RKO (cell line): ENCODE measurements at regions not wholly inside any gene's neighbourhood (a gene's known extent, or its start where the extent isn't known, plus 50 kb on each side); places are given as distances from the start of the nearest gene placed in this dataset.
"Not testable (repeated sequence)": the region's sequence is repeated elsewhere in the genome, so short reads cannot be mapped to it uniquely, and the experiment has no call there.

ENCODE experiments used
- DNase-seq: peaks from one replicate; pipeline ENCODE4 v3.0.0-alpha.2; 2016; ENCODE audit warnings: low spot score

DNA sequence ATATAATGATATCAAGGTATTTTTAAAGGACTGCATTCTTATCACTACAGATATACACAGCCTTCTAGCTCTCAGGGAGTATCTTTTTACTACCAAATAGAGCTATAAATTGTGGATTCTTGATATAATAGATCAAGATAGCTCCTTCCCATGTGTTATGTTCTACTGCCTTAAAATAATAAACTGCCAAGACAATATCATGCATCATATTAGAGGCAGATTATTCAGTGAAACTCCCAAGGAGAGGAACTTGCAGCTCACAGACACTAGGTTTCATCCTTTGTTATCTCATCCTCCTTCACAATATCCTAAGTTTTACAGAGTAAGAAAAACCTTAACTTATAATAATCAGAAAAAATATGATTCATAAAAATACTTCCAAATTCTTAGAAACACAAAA lies 802.8 kb downstream of the DIAPH3 start:
- no peak for DNase-seq

DNA sequence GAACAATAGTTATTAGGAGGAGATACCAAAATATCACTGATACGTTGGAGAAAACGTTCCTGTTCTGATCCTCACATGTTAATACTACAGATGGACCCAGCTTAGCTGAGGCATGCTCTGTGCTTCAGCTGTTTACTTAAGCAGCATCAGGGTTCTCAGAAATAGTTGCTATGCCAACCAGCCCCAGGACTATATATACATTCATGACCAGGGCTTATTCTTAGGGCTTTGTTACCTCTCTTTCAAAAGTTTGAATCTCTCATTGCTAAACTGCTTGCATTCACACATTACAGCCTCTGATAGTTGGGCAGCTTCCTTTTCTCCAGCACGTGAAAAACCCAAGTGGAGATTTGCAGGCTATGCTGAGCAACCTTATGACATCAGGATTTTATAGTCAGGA lies 800.4 kb downstream of the DIAPH3 start:
- DNase-seq: no peak

DNA sequence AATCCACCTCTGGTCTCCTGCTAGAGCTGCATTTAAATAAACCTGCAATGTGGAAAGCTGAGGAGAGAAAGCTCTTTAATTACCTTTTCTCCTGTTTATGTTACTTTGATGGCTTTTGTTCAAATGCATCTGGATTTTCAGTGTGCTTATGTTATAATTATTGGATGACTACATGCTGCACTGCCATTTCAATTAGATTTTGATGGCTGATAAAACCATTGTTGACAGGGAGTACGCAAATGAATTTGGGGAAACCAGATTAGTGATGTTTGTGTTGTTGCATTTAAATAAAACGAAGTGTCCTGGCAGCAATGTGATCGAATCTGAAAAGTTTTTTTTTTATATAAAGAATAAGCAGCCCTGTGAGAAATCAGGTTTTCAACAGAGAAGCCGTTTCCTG lies 799.8 kb downstream of the DIAPH3 start:
- DNase-seq: no peak

DNA sequence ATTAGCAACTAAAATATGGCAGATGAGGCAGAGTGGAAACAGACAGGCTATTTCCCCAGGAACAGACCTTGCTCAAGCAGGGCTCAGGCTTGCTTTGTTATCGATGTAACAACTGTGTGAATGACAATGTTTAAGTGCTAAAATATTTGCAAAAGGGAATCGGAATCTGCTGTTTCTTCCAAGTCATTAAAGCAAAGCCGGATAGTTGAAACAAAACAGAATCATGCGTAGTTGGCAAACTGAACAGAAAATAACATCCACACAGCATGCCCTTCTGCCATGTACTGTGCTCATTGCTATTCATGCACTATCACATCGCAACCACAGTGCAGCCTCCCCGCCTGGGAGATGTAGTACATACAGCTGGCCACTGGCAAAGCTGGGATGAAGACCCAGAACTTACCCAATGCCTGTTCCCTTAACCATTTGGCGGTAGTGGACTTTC lies 799.1 kb downstream of the DIAPH3 start:
- DNase-seq: no peak

DNA sequence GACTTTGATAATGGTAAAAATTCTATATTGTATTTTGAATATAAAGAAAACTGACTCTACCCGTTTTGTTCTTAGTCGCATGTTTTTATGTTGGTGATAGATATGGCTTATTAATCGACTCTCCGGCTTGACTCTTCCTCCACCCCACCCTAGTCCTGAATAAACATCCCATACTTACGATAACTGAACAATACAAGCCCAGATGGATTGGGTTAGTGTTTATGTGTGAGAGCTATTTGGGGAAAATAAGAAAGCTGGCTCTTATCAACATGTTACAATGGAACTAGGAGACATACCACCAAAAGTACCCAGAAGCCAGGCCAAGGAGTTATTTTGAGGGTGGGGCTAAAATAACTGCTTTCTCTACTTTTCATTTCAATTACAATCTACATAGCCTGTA lies 796.3 kb downstream of the DIAPH3 start:
- DNase-seq: no peak

DNA sequence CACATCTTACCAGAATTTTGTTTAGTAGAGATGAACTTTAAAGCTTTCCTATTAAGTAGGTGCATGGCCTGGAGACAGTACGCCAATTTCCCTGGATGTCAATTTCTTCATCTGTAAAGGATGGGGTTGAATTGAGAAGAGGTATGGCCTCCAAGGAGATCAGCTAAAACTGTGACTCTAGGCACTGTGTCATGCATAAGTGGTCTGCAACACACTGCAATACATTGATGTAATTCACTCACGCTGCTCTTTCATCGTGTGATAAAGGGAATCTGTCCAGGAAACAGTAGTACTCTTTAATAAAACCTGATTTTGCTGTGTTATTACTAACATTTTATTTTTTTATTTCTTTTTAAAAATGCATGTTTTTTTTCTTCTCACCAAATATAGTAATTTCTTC lies 795.8 kb downstream of the DIAPH3 start:
- no peak for DNase-seq

DNA sequence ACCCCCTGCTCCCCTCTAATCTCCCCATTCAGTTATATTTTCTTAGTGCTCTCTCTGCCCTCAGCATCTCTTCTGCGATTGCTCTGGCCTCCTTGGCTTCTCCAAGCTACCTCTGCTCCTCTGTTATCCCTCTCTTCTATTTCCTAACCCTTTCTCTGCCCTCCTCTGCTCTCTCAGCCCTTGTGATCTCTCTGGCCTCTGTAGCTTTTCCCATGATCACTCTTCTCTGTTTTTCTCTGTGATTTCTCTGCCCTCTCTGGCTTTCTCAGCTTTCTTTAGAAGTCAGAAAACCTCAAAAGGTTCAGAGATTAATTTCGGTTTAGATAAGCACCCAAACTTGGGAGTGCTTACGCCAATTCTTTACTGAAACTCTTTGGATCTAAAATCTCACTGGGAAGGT lies 795.0 kb downstream of the DIAPH3 start:
- DNase-seq: no peak

DNA sequence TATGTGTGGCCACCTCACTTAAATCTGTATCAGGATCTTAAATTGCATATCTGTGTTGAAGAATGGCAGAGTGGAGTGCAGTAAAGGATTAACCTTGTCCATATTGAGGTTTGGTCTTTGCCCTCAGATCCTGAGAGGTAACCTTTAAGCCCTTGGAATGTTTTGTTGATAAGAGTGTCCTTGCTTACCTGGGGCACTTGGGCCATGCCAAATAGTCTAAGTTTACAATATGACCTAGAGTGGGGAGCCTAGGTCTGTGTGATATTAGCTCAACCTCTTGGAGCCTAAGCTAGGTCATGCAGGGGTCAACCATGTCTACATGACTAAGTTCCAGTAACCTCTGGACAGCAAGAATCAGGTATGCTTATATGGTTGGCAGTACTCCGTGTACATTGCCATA lies 792.5 kb downstream of the DIAPH3 start:
- DNase-seq: no peak

DNA sequence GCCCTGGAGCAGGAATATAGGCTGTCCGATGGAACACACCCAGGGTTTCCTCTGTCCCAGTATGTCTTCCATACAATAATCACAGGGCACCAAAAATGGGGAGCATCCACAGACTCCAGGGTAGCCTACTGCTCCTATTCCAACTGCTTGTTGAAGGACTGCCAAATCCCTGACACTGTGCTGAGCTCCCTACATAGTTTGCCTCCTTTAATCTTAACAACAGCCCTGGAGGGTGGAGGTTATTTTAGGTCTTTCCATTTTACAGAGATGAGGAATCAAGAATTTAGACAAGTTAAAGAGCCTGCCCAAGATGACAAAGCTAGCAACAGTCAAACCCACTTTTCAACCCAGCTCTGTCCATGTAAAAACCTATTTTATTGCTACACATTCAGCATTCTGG lies 790.4 kb downstream of the DIAPH3 start:
- DNase-seq: no peak

DNA sequence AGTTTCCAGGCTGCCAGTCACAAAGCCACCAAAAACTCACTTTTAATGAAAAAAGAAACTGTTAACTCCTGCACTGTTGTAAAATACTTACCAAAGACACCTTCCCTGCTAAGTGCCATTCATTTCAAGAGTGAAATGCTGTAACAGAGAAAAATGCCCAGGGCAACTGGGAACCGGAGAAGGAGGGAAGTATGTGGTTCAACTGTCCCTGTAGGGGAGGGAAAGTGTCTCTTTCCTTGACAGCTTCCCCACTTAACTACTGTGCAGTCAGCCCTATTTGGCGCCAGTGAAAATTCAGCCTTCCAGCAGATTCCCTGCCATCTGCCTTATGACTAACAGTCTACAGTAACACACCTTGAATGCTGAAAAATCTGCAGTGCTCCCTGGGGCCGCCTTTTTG lies 789.0 kb downstream of the DIAPH3 start:
- DNase-seq: no peak

DNA sequence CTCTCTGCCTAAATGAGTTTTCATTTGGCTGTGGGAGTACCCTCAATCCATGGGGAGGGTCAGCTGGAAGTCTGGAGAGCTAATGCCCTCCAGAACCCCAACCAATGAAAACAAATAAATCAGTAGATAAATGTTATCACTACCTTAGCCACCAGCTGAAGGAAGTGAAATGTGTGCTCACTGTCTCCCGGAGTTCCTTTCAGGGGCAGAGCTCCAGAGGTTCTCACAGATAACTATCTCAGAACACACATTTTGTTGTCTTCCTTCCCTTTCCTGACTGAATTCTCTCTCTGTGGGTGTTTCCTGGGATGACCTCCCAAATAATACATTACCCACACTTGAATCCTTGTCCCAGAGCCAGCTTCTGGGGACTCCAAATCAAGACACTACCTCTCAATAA lies 779.6 kb downstream of the DIAPH3 start:
- no peak for DNase-seq

DNA sequence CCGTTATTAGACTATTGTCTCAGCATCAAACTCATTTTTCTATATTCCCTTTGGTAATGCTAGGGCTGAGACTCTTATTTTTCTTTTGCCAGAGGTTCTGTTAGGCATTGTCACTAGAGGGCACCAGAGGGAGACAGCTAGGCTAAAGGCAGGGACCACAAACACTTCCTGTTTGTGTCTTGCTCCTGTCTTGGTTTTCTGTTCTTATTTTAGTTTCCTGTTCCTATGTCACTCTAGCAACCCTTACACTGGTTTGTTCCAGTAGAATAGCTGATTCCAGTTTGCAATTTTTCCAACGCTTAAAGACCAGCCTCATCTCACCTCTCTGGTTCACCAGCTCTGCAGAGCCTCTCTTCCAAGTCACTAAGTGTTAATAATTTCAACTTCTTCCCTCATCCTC lies 772.0 kb downstream of the DIAPH3 start:
- peak; percentile 78 for DNase-seq

DNA sequence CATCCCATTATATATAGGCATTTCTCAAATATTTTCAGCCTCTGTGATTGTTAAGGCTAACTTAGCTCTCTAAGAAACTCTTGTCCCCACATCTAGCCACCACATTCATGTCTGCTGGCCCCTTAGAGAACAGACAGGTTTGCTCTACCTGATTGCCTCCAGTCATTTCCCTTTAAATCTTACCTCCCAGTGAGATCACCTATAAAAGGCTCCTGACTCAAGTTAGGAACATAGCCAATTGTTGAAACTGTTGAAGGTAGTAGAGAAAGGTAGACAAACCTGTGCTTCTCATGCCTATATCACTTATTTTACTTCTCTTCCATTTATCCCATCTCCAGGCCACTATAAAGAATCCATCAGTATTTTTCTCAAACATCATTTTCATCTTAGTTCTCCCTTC lies 771.4 kb downstream of the DIAPH3 start:
- no peak for DNase-seq

DNA sequence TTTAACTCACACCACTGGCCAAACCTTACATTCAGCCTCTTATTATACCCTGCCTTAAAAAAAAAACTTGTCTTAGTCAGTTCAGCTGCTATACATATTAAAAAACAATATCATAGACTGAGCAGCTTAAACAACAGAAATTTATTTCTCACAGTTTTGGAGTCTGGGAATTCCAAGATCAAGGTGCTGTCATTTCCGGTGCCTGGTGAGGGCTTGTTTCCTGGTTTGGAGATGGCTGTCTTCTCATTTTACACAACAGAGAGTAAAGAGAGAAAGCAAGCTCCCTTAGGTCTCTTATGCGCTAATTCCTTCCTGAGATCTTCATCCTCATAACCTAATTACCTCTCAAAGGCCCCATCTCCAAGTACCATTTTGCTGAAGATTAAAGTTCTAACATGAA lies 769.2 kb downstream of the DIAPH3 start:
- DNase-seq: no peak

DNA sequence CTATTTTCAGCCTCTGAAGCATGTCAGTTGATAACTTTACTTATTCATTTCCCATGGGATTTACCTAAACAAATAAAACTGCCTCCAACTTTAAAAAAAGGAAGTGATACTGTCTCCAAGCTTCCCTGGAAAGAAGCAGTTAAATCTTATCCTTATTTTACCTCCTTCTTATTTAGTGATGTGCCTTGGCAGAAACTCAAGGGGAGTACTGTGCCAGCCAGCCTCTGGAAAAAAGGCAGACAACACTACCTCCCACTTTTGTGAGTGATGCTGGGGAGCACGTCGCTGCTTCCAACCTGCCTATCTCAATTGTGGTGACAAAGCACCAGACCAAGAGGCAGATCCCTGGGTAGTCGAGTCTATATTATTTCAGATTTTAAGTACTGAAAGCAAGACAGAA lies 765.6 kb downstream of the DIAPH3 start:
- no peak for DNase-seq

DNA sequence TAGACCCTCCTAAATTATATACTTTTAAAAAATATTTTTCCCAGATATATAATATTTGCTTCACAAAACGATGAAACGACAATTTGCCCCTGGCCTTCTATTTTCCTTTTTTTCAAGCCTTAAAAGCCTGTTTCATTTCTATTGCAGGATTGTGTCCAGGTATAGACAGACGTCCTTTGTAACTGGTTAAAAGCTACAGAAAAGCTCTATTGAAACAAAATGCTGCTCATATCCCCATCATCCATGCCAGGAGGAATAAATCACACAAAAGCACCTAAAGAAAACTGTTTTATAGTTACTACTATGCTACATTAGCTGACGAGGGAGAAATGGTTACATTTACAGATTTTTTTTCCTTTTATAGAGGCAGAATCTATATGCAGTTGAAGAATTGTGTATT lies 765.1 kb downstream of the DIAPH3 start:
- DNase-seq: no peak

DNA sequence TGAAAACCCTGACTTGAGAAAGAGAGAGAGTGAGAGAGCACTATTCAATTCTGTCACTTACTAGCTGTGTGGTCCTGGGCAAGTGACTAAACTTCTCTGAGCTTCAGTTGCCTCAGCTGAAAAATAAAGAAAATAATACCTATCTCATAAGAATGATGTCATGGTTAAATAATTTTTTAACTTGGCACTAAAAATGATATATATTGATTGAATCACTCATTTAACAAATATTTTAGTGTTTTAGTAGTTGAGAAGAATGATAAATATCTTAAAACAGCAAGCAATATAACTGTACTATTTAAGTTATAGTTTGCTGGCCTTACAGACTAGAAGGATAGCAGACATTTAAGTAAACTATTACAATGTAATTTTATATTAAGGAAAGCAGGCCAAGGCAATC lies 764.2 kb downstream of the DIAPH3 start:
- DNase-seq: no peak

DNA sequence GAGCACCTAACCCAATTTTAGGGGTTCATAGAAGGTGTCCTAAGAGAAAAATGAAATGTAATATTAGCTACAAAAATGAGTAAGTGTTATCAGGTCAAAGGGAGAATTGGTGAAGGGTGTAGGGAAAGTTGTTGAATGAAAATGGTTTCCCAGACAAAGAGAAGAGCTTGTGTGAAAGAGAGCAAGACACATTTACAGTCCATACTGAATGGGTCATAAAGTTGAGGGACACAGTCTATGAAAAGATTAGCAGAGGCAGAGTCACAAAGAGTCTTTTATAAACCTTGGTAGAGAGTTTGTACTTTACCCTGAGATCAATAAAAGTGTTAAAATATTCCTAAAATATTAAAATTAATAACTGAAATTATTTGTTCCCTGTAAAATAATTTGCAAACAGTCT lies 759.4 kb downstream of the DIAPH3 start:
- no peak for DNase-seq

DNA sequence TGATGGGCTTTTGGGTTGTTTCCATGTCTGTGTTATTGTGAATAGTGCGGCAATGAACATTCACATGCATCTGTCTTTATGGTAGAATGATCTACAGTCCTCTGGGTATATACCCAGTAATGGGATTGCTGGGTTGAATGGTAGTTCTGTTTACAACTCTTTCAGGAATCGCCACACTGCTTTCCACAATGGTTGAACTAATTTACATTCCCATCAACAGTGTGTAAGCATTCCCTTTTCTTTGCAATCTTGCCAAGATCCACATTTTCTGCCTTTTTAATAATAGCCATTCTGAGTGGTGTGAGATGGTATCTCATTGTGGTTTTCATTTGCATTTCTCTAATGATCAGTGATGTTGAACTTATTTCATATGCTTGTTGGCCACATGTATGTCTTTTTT lies 756.5 kb downstream of the DIAPH3 start:
- DNase-seq: not testable (repeated sequence)

DNA sequence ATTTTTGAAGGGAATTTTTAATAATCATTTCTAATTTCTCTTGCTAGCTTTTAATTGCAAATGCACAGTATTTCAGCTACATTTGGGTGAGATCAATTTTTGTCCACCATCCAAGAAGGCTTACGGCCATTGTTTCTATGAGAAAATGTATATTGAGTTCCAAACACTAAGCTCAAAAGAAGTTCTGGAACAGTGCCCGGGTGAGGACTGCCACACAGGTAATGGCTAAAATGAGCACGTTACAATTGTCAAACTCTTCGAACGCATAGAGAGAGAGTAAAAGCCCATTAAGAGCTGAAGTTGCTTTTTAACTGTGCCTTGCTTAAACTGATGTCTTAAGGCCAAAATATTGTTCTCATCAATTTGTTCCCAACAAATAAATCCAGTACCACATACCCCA lies 755.0 kb downstream of the DIAPH3 start:
- no peak for DNase-seq

DNA sequence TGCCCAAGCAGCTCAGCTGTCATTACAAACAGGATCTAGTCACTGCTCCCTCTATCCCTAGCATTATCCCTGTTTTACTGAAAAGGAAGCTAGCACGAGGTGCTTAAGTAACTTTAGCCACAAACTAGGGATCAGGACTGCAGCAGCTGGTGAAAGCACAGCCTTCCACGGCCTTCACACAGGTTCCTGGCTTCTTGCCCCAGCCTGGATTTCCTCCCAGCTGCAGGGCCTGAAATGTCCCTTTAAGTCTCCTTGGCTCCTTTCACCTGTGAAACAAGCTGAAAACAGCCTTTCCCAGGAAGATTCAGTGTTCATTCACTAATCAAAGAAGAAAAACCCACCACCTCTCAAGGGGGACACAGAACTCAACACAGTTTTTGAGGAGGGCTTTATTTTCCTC lies 754.5 kb downstream of the DIAPH3 start:
- no peak for DNase-seq

DNA sequence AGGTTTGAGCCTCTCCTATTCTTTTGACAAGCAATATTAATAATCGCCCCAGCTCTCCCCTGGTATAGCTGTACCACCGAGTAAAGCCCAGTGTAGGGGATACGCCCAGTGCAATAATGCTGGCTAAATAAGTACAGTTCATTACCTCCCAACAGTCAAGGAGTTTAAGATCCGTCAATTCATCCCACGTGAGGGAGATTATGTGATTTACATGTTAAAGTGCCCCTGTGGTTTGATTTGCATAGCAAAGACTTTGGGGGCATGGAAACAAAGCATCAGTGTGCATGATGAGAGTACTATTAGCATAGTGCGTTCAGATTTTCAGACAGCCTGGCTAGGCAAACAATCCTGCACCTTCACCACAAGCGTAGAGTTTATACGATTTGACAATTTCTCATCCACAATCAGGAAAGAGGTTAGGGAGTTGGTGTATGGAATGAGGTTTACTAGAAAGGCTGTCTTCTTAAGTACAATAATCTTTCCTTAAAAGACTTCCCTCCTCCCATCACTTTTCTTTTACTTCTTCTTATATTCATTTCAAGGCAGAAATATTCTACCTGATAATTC lies 754.0 kb downstream of the DIAPH3 start:
- no peak for DNase-seq

DNA sequence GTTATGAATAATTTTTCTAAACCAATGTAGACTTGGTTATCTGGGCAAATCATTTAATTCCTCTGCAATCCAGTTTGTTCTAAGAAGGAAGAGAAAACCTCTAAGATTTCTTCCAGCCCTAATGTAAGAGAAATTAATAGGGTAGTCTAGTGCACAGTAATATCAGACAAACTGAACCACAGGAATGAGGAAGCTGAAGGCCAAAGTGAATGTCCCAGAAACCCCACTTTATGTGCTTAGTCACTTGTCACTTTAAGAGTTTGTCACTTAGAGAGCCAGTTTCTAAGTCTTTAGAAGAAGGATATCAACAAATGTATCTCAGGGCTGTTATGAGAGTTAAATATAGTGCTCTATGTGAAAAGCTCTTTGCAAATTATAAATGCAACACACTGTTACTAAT lies 750.6 kb downstream of the DIAPH3 start:
- DNase-seq: no peak

DNA sequence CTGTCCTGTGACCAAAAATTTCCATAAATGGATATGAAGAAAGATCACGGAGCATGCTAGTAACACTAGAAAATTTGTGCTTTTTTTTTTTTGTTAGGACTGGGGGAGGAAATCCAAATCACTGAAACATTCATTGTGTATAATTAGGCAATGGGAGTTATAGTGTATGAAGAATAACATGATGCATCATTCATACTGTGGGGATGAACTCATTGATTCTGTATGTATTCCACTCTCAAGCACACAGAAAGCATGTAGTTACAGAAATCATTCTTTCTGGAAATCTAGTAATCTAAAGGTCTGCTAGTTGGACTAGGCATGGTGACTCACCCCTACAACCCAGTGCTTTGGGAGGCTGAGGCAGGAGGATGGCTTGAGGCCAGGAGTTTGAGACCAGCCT lies 749.7 kb downstream of the DIAPH3 start:
- DNase-seq: no peak

DNA sequence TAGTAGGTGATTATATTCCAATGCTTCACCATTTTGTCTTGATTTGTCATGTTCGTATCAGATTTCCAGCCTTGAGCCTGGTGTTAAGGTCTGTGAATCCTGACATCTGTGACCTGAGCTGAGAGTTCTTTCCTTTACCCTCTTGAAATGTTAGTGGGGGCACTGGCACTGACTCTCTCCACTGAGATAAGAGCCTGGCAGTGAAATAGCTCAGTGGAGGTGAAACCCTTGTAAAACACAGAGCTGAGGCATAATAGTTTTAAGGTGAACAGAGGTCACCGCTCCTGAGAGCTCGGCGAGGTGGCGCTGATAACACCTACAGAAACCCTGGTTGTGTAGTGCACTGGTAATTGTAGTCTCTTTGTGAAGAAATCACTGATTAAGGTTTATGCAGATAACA lies 748.2 kb downstream of the DIAPH3 start:
- DNase-seq: no peak
